Progenitor cell of endocrine pancreas (in vitro differentiated cells): ENCODE measurements at regions not wholly inside any gene's neighbourhood (a gene's known extent, or its start where the extent isn't known, plus 50 kb on each side); places are given as distances from the start of the nearest gene placed in this dataset.

Experiments used
- DNase-seq: peaks from one replicate; pipeline ENCODE4 v3.0.0; 2021; ENCODE audit warnings: low spot score; ENCODE audit not compliant: unreplicated experiment
- H3K27ac Mint-ChIP-seq: 2 replicates; pipeline ENCODE4 v1.8.0; 2021; ENCODE audit warnings: mild to moderate bottlenecking, moderate library complexity, mixed read lengths
- H3K27me3 Mint-ChIP-seq: 2 replicates; pipeline ENCODE4 v1.8.0; 2021; ENCODE audit warnings: mixed read lengths
- H3K36me3 Mint-ChIP-seq: 2 replicates; pipeline ENCODE4 v1.8.0; 2022; ENCODE audit warnings: mixed read lengths; ENCODE audit not compliant: insufficient read depth
- H3K4me1 Mint-ChIP-seq: 2 replicates; pipeline ENCODE4 v1.8.0; 2021; ENCODE audit warnings: low read depth, mixed read lengths
- H3K4me3 Mint-ChIP-seq: 2 replicates; pipeline ENCODE4 v1.8.0; 2021; ENCODE audit warnings: low read depth, mild to moderate bottlenecking, moderate library complexity, mixed read lengths
- H3K9me3 Mint-ChIP-seq: 2 replicates; pipeline ENCODE4 v1.8.0; 2021; ENCODE audit warnings: low read depth, mixed read lengths
- CTCF ChIP-seq: fragments of 200-600 bp; sonication (generic); IDR thresholded peaks from one replicate; pipeline ENCODE4 v1.5.0; 2021; ENCODE audit warnings: antibody characterized with exemption, mild to moderate bottlenecking; ENCODE audit not compliant: unreplicated experiment

- Mint-ChIP-seq H3K4me3 (no peak overlapping the region), H3K4me1 (no peaks in the 10 kb centered on the region), H3K36me3 (no peaks in the 10 kb centered on the region), H3K27me3 (no peaks in the 10 kb centered on the region), H3K27ac (peak overlapping the region; percentile 10), H3K9me3 (no peaks in the 10 kb centered on the region)
- no peak for DNase-seq
- no peak for TF ChIP-seq CTCF
These were observed 269.8 kb upstream of the ZNF462 start for GRCh38 chr9:106593201-106593600.

GRCh38 chr9:106596984-106597383 lies 266.0 kb upstream of the ZNF462 start:
- Mint-ChIP-seq H3K9me3 (no peaks in the 10 kb centered on the region), H3K4me3 (no peak overlapping the region), H3K4me1 (no peaks in the 10 kb centered on the region), H3K27me3 (no peaks in the 10 kb centered on the region), H3K27ac (no peak overlapping the region), H3K36me3 (no peaks in the 10 kb centered on the region)
- no peak for TF ChIP-seq CTCF
- no peak for DNase-seq

GRCh38 chr9:106600955-106601560 lies 261.9 kb upstream of the ZNF462 start:
- peaks cover 2% of the 10 kb centered on the region for H3K36me3 Mint-ChIP-seq

GRCh38 chr9:106602344-106602743 lies 260.6 kb upstream of the ZNF462 start:
- no peak overlapping the region for H3K4me3 Mint-ChIP-seq
- H3K9me3 Mint-ChIP-seq, result peaks cover 11% of the 10 kb centered on the region
- peaks cover 5% of the 10 kb centered on the region for H3K4me1 Mint-ChIP-seq
- TF ChIP-seq CTCF, result no peak
- H3K27me3 Mint-ChIP-seq, result no peaks in the 10 kb centered on the region
- peaks cover 2% of the 10 kb centered on the region for H3K36me3 Mint-ChIP-seq
- no peak overlapping the region for H3K27ac Mint-ChIP-seq
- DNase-seq, result no peak

More at GRCh38 chr9:106600955-106601560, 261.9 kb upstream of the ZNF462 start:
- TF ChIP-seq CTCF, result no peak
- Mint-ChIP-seq H3K4me1 (peaks cover 5% of the 10 kb centered on the region), H3K9me3 (peaks cover 6% of the 10 kb centered on the region), H3K4me3 (no peak overlapping the region), H3K27me3 (no peaks in the 10 kb centered on the region), H3K27ac (no peak overlapping the region)
- no peak for DNase-seq

- Mint-ChIP-seq H3K4me3 (no peak overlapping the region), H3K27ac (no peak overlapping the region), H3K4me1 (peaks cover 2% of the 10 kb centered on the region), H3K27me3 (peaks cover 3% of the 10 kb centered on the region), H3K9me3 (no peaks in the 10 kb centered on the region), H3K36me3 (no peaks in the 10 kb centered on the region)
- TF ChIP-seq CTCF, result no peak
- DNase-seq, result no peak
These were observed 249.7 kb upstream of the ZNF462 start for GRCh38 chr9:106613250-106613737.
